SK-N-SH (cell line): ENCODE measurements at regions not wholly inside any gene's neighbourhood (a gene's known extent, or its start where the extent isn't known, plus 50 kb on each side); places are given as distances from the start of the nearest gene placed in this dataset.

Experiments
- CTCF ChIA-PET: fragments of 300-600, 350-600 bp; formaldehyde crosslinking; extraction: SDS; loops from one replicate; lab custom pipeline; 2021; lab: Yijun Ruan, JAX
- POLR2A ChIA-PET: fragments of 350-600 bp; sonication (Branson Sonifier 250); formaldehyde crosslinking; extraction: SDS; loops from one replicate; lab custom pipeline; 2020; ENCODE audit warnings: antibody characterized with exemption, inconsistent platforms; lab: Yijun Ruan, JAX
- DNase-seq: peaks from one replicate; pipeline ENCODE4 v3.0.0; 2012
- H2AFZ ChIP-seq: fragments of 200-600 bp; sonication (generic); 2 replicates; pipeline ENCODE4 v1.8.1; 2016; ENCODE audit warnings: antibody characterized with exemption, mild to moderate bottlenecking, low read depth
- H3F3A ChIP-seq: fragments of 200-600 bp; sonication (generic); replicated peaks from 2 replicates; pipeline ENCODE3; 2016; ENCODE audit warnings: antibody characterized with exemption, mild to moderate bottlenecking; ENCODE audit not compliant: insufficient read depth
- H3K27ac ChIP-seq, 2 experiments: fragments of 200-500 bp in 1 of 2; fragments of 200-600 bp in 1 of 2; sonication (Bioruptor generic) in 1 of 2; sonication (generic), shearing (Covaris generic) in 1 of 2; 2 replicates each; pipeline versions ENCODE4 v1.5.1 to v1.6.1; 2014 to 2016; ENCODE audit warnings: low read depth in 2 of 2, inconsistent platforms in 1 of 2, low read length in 1 of 2, mild to moderate bottlenecking in 1 of 2, mixed read lengths in 1 of 2
- H3K27me3 ChIP-seq: fragments of 200-600 bp; sonication (generic), shearing (Covaris generic); 2 replicates; pipeline ENCODE4 v1.6.1; 2016; ENCODE audit warnings: mixed run types; ENCODE audit not compliant: insufficient read depth
- H3K36me3 ChIP-seq, 2 experiments: fragments of 200-500 bp in 1 of 2; fragments of 200-600 bp in 1 of 2; sonication (Bioruptor generic) in 1 of 2; sonication (generic) in 1 of 2; replicated peaks in 1 of 2; 2 replicates each; pipeline versions ENCODE3 to v1.5.1; 2014 to 2016; ENCODE audit warnings: low read length in 1 of 2, mild to moderate bottlenecking in 1 of 2; ENCODE audit not compliant: insufficient read depth in 2 of 2, control insufficient read depth in 1 of 2
- H3K4me1 ChIP-seq, 2 experiments: fragments of 200-500 bp in 1 of 2; fragments of 200-600 bp in 1 of 2; sonication (Bioruptor generic) in 1 of 2; sonication (generic), shearing (Covaris generic) in 1 of 2; 2 replicates each; pipeline versions ENCODE4 v1.5.1 to v1.6.1; 2014 to 2016; ENCODE audit warnings: low read depth in 1 of 2, low read length in 1 of 2, mixed run types in 1 of 2; ENCODE audit not compliant: insufficient read depth in 2 of 2, control insufficient read depth in 1 of 2
- H3K4me2 ChIP-seq: fragments of 200-600 bp; sonication (generic), shearing (Covaris generic); 2 replicates; pipeline ENCODE4 v1.6.1; 2017; ENCODE audit warnings: mixed run types
- H3K4me3 ChIP-seq, 2 experiments: fragments of 200-500 bp in 1 of 2; fragments of 200-600 bp in 1 of 2; sonication (Bioruptor generic) in 1 of 2; sonication (generic), shearing (Covaris generic) in 1 of 2; 2 replicates each; pipeline versions ENCODE4 v1.5.1 to v1.8.1; 2014 to 2016; ENCODE audit warnings: low read depth in 2 of 2, inconsistent platforms in 1 of 2, low read length in 1 of 2, mild to moderate bottlenecking in 1 of 2, mixed read lengths in 1 of 2, moderate library complexity in 1 of 2
- H3K79me2 ChIP-seq: fragments of 200-600 bp; sonication (generic); 2 replicates; pipeline ENCODE4 v1.8.1; 2017; ENCODE audit warnings: mild to moderate bottlenecking; ENCODE audit not compliant: insufficient read depth
- H3K9ac ChIP-seq: fragments of 200-600 bp; sonication (generic); 2 replicates; pipeline ENCODE4 v1.6.1; 2017; ENCODE audit warnings: mixed run types
- H3K9me2 ChIP-seq: fragments of 200-600 bp; sonication (generic); 2 replicates; pipeline ENCODE4 v1.6.1; 2017; ENCODE audit warnings: mixed run types
- H3K9me3 ChIP-seq: fragments of 200-600 bp; sonication (generic); 2 replicates; pipeline ENCODE4 v1.6.1; 2017; ENCODE audit warnings: mixed run types, mild to moderate bottlenecking, moderate library complexity
- H4K20me1 ChIP-seq: fragments of 200-600 bp; sonication (generic); 2 replicates; pipeline ENCODE4 v1.6.1; 2017; ENCODE audit warnings: mild to moderate bottlenecking, mixed run types; ENCODE audit not compliant: insufficient read depth
- FOSL2 ChIP-seq: IDR thresholded peaks from 2 replicates; pipeline ENCODE4 v1.4.0; 2012; ENCODE audit warnings: low read depth, mild to moderate bottlenecking, moderate library complexity, borderline replicate concordance
- FOXM1 ChIP-seq: IDR thresholded peaks from 2 replicates; pipeline ENCODE4 v1.4.0; 2012; ENCODE audit warnings: low read depth, mild to moderate bottlenecking
- GATA2 ChIP-seq: sonication (generic); formaldehyde crosslinking; IDR thresholded peaks from 2 replicates; pipeline ENCODE4 v1.5.0; 2020; ENCODE audit warnings: mild to moderate bottlenecking, missing genetic modification reagents
- JUND ChIP-seq: IDR thresholded peaks from 2 replicates; pipeline ENCODE4 v1.4.0; 2012
- MXI1 ChIP-seq: IDR thresholded peaks from 2 replicates; pipeline ENCODE4 v1.6.1; 2012; ENCODE audit warnings: mild to moderate bottlenecking, low read depth, low read length, improper control_type of control experiment
- NFIC ChIP-seq: IDR thresholded peaks from 2 replicates; pipeline ENCODE4 v1.4.0; 2012; ENCODE audit warnings: borderline replicate concordance
- NRF1 ChIP-seq: IDR thresholded peaks from 2 replicates; pipeline ENCODE4 v1.6.1; 2012; ENCODE audit warnings: low read depth, mild to moderate bottlenecking, low read length
- POLR2AphosphoS5 ChIP-seq: IDR thresholded peaks from 2 replicates; pipeline ENCODE4 v1.6.1; 2012; ENCODE audit warnings: low read depth, low read length
- SIN3A ChIP-seq: IDR thresholded peaks from 2 replicates; pipeline ENCODE4 v1.6.1; 2012; ENCODE audit warnings: low read depth, mild to moderate bottlenecking, low read length, moderate library complexity, borderline replicate concordance
- TCF12 ChIP-seq: IDR thresholded peaks from 2 replicates; pipeline ENCODE4 v1.4.0; 2012
- TEAD4 ChIP-seq: IDR thresholded peaks from 2 replicates; pipeline ENCODE4 v1.4.0; 2012; ENCODE audit warnings: mild to moderate bottlenecking, borderline replicate concordance; ENCODE audit not compliant: insufficient read depth
- USF2 ChIP-seq: fragments of 150-350 bp; IDR thresholded peaks from 2 replicates; pipeline ENCODE4 v1.6.1; 2017; ENCODE audit warnings: antibody characterized with exemption, low read length, low read depth, borderline replicate concordance
- whole genome bisulfite sequencing: methylation state at CpG from one replicate; pipeline ENCODE4 v1.1.6; 2017; ENCODE audit warnings: low lambda C conversion rate; 5-methylcytosine and 5-hydroxymethylcytosine counted together
- TF ChIP-seq, protein P1 (sequence below): IDR thresholded peaks from 2 replicates; pipeline ENCODE4 v1.4.0; 2012; ENCODE audit warnings: low read depth
- TF ChIP-seq, protein P2 (sequence below): IDR thresholded peaks from 2 replicates; pipeline ENCODE4 v1.6.1; 2012; ENCODE audit warnings: mild to moderate bottlenecking, low read depth, low read length, moderate library complexity
- TF ChIP-seq, protein P3 (sequence below): fragments of 200-600 bp; sonication (generic); IDR thresholded peaks from 2 replicates; pipeline ENCODE4 v1.6.1; 2017; ENCODE audit warnings: antibody characterized with exemption, mild to moderate bottlenecking, moderate library complexity

DNA sequence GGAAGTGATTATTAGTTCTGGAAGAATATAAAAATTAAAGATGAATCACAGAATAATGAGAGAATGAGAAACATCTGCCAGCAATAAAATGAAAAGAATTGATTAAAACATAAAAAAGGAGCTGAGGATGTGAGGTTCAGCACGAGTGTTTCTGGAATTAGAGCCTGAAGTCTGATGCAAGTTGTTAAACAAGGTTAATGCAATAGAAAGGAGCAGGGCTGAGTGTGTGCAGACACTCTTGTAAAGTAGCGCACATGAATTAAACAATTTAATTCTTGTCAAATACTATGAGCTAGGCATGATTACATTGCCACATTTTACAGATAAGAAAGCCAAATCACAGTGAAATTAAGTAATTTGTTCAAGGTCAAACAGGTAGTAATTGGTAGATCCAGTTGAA lies 384.2 kb downstream of the TAF11L14 start:
- Histone ChIP-seq H3K79me2 (no peaks in the 10 kb centered on the region), H3K4me3 (no peak overlapping the region), H3K9ac (no peak overlapping the region), H3K9me2 (no peaks in the 10 kb centered on the region), H3K9me3 (no peaks in the 10 kb centered on the region), H3K36me3 (no peaks in the 10 kb centered on the region), H4K20me1 (no peaks in the 10 kb centered on the region), H3K4me2 (no peak overlapping the region), H3K27ac (no peak overlapping the region), H2AFZ (no peak overlapping the region), H3K27me3 (no peaks in the 10 kb centered on the region), H3K4me1 (no peaks in the 10 kb centered on the region), H3F3A (no peaks in the 10 kb centered on the region)
- CTCF ChIA-PET = interaction anchor here (1.4 kb wide), 1 partner anchor 802 kb away, joined by 3 read pairs; no protein-coding TSS in a partner anchor
- POLR2A ChIA-PET = no interaction called here
- no peak for TF ChIP-seq TCF12
- no peak for TF ChIP-seq NFIC
- TF ChIP-seq, protein P1, sequence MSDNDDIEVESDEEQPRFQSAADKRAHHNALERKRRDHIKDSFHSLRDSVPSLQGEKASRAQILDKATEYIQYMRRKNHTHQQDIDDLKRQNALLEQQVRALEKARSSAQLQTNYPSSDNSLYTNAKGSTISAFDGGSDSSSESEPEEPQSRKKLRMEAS = no peak
- no peak for TF ChIP-seq GATA2
- no peak for TF ChIP-seq FOSL2
- no peak for TF ChIP-seq SIN3A
- no peak for TF ChIP-seq JUND
- TF ChIP-seq USF2 = no peak
- TF ChIP-seq, protein P2, sequence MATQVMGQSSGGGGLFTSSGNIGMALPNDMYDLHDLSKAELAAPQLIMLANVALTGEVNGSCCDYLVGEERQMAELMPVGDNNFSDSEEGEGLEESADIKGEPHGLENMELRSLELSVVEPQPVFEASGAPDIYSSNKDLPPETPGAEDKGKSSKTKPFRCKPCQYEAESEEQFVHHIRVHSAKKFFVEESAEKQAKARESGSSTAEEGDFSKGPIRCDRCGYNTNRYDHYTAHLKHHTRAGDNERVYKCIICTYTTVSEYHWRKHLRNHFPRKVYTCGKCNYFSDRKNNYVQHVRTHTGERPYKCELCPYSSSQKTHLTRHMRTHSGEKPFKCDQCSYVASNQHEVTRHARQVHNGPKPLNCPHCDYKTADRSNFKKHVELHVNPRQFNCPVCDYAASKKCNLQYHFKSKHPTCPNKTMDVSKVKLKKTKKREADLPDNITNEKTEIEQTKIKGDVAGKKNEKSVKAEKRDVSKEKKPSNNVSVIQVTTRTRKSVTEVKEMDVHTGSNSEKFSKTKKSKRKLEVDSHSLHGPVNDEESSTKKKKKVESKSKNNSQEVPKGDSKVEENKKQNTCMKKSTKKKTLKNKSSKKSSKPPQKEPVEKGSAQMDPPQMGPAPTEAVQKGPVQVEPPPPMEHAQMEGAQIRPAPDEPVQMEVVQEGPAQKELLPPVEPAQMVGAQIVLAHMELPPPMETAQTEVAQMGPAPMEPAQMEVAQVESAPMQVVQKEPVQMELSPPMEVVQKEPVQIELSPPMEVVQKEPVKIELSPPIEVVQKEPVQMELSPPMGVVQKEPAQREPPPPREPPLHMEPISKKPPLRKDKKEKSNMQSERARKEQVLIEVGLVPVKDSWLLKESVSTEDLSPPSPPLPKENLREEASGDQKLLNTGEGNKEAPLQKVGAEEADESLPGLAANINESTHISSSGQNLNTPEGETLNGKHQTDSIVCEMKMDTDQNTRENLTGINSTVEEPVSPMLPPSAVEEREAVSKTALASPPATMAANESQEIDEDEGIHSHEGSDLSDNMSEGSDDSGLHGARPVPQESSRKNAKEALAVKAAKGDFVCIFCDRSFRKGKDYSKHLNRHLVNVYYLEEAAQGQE = no peak
- TF ChIP-seq MXI1 = no peak
- TF ChIP-seq POLR2AphosphoS5 = no peak
- TF ChIP-seq, protein P3, sequence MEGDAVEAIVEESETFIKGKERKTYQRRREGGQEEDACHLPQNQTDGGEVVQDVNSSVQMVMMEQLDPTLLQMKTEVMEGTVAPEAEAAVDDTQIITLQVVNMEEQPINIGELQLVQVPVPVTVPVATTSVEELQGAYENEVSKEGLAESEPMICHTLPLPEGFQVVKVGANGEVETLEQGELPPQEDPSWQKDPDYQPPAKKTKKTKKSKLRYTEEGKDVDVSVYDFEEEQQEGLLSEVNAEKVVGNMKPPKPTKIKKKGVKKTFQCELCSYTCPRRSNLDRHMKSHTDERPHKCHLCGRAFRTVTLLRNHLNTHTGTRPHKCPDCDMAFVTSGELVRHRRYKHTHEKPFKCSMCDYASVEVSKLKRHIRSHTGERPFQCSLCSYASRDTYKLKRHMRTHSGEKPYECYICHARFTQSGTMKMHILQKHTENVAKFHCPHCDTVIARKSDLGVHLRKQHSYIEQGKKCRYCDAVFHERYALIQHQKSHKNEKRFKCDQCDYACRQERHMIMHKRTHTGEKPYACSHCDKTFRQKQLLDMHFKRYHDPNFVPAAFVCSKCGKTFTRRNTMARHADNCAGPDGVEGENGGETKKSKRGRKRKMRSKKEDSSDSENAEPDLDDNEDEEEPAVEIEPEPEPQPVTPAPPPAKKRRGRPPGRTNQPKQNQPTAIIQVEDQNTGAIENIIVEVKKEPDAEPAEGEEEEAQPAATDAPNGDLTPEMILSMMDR = no peak
- TF ChIP-seq FOXM1 = no peak
- no peak for TF ChIP-seq NRF1
- TF ChIP-seq TEAD4 = no peak
- DNase-seq = no peak
- 11% methylated on average over 2 of the region's 2 CpGs for WGBS
